Smooth muscle cell (in vitro differentiated cells): ENCODE measurements at regions not wholly inside any gene's neighbourhood (a gene's known extent, or its start where the extent isn't known, plus 50 kb on each side); places are given as distances from the start of the nearest gene placed in this dataset.
"Not testable (repeated sequence)": the region's sequence is repeated elsewhere in the genome, so short reads cannot be mapped to it uniquely, and the experiment has no call there.

ENCODE experiments used
- DNase-seq: peaks from one replicate; lab custom pipeline; 2025; ENCODE audit not compliant: unreplicated experiment; lab: John Stamatoyannopoulos, UW
- H2AFZ ChIP-seq: fragments of 200-600 bp; sonication (generic); 2 replicates; pipeline ENCODE4 v1.6.0; 2016; ENCODE audit warnings: antibody characterized with exemption, low read depth, mild to moderate bottlenecking
- H3F3A ChIP-seq: fragments of 200-600 bp; sonication (generic); 2 replicates; pipeline ENCODE4 v1.6.0; 2017; ENCODE audit warnings: antibody characterized with exemption, low read depth
- H3K27ac ChIP-seq: fragments of 200-600 bp; sonication (generic); 2 replicates; pipeline ENCODE4 v1.5.1; 2016; ENCODE audit warnings: low read depth, mild to moderate bottlenecking
- H3K27me3 ChIP-seq: fragments of 200-600 bp; sonication (generic); 2 replicates; pipeline ENCODE4 v1.6.1; 2016; ENCODE audit warnings: low read depth, mild to moderate bottlenecking
- H3K36me3 ChIP-seq: fragments of 200-600 bp; sonication (generic); 2 replicates; pipeline ENCODE4 v1.5.1; 2016; ENCODE audit warnings: low read depth
- H3K4me1 ChIP-seq: fragments of 200-600 bp; sonication (generic); 2 replicates; pipeline ENCODE4 v1.5.1; 2016; ENCODE audit warnings: low read depth
- H3K4me2 ChIP-seq: fragments of 200-600 bp; sonication (generic); 2 replicates; pipeline ENCODE4 v1.6.0; 2016; ENCODE audit warnings: mild to moderate bottlenecking
- H3K4me3 ChIP-seq: fragments of 200-600 bp; sonication (generic); 2 replicates; pipeline ENCODE4 v1.5.1; 2016; ENCODE audit warnings: mild to moderate bottlenecking
- H3K79me2 ChIP-seq: fragments of 200-600 bp; sonication (generic); 2 replicates; pipeline ENCODE4 v1.6.0; 2016; ENCODE audit warnings: low read depth, mild to moderate bottlenecking
- H3K9ac ChIP-seq: fragments of 200-600 bp; sonication (generic); 2 replicates; pipeline ENCODE4 v1.6.0; 2016; ENCODE audit warnings: low read depth
- H3K9me3 ChIP-seq: fragments of 200-600 bp; sonication (generic); replicated peaks from 2 replicates; pipeline ENCODE4 v1.5.1; 2016; ENCODE audit warnings: low read depth
- H4K20me1 ChIP-seq: fragments of 200-600 bp; sonication (generic); 2 replicates; pipeline ENCODE4 v1.6.0; 2016; ENCODE audit warnings: low read depth
- CTCF ChIP-seq: fragments of 200-600 bp; sonication (generic); IDR thresholded peaks from 2 replicates; pipeline ENCODE4 v1.5.1; 2017; ENCODE audit warnings: borderline replicate concordance, mild to moderate bottlenecking, antibody characterized with exemption; ENCODE audit not compliant: insufficient read depth, poor library complexity, severe bottlenecking
- WGBS: methylation state at CpG from one replicate; pipeline ENCODE4 v1.1.7; 2016; ENCODE audit warnings: low lambda C conversion rate; 5-methylcytosine and 5-hydroxymethylcytosine counted together

GRCh38 chr16:8127070-8127469 is 463.2 kb downstream of the TMEM114 start:
- no peaks in the 10 kb centered on the region for H3F3A ChIP-seq
- H3K4me2 ChIP-seq: no peak overlapping the region
- no peak for TF ChIP-seq CTCF
- no peaks in the 10 kb centered on the region for H3K27me3 ChIP-seq
- H3K79me2 ChIP-seq: no peaks in the 10 kb centered on the region
- H2AFZ ChIP-seq: no peak overlapping the region
- H3K4me3 ChIP-seq: no peak overlapping the region
- H3K9me3 ChIP-seq: no peaks in the 10 kb centered on the region
- no peak for DNase-seq
- no peaks in the 10 kb centered on the region for H4K20me1 ChIP-seq
- H3K27ac ChIP-seq: no peak overlapping the region
- H3K36me3 ChIP-seq: no peaks in the 10 kb centered on the region
- no peak overlapping the region for H3K9ac ChIP-seq
- no peaks in the 10 kb centered on the region for H3K4me1 ChIP-seq
- 85% methylated on average over 11 of the region's 11 CpGs for WGBS

- no peaks in the 10 kb centered on the region for H3K4me1 ChIP-seq
- no peaks in the 10 kb centered on the region for H3K79me2 ChIP-seq
- H3K36me3 ChIP-seq: no peaks in the 10 kb centered on the region
- no peak overlapping the region for H3K27ac ChIP-seq
- no peak for DNase-seq
- H3K9me3 ChIP-seq: no peaks in the 10 kb centered on the region
- TF ChIP-seq CTCF: no peak
- H2AFZ ChIP-seq: no peak overlapping the region
- H3K4me3 ChIP-seq: no peak overlapping the region
- WGBS: 96% methylated on average over 3 of the region's 3 CpGs
- no peaks in the 10 kb centered on the region for H3F3A ChIP-seq
- H3K9ac ChIP-seq: no peak overlapping the region
- H3K4me2 ChIP-seq: no peak overlapping the region
- no peaks in the 10 kb centered on the region for H4K20me1 ChIP-seq
- no peaks in the 10 kb centered on the region for H3K27me3 ChIP-seq
These were observed 464.0 kb downstream of the TMEM114 start for GRCh38 chr16:8126313-8126712.

- Histone ChIP-seq H3K27ac (no peak overlapping the region), H3F3A (no peaks in the 10 kb centered on the region), H3K9me3 (no peaks in the 10 kb centered on the region), H2AFZ (no peak overlapping the region), H3K4me2 (no peak overlapping the region), H3K79me2 (no peaks in the 10 kb centered on the region), H4K20me1 (no peaks in the 10 kb centered on the region), H3K4me1 (no peaks in the 10 kb centered on the region), H3K4me3 (no peak overlapping the region), H3K27me3 (no peaks in the 10 kb centered on the region), H3K9ac (no peak overlapping the region), H3K36me3 (no peaks in the 10 kb centered on the region)
- WGBS: 64% methylated on average over 4 of the region's 4 CpGs
- DNase-seq: no peak
- TF ChIP-seq CTCF: no peak
These were observed 470.3 kb downstream of the TMEM114 start for GRCh38 chr16:8120001-8120400.

GRCh38 chr16:8115814-8116213 is 474.5 kb downstream of the TMEM114 start:
- Histone ChIP-seq H3K9me3 (no peaks in the 10 kb centered on the region), H3K4me3 (no peak overlapping the region), H3K36me3 (no peaks in the 10 kb centered on the region), H2AFZ (no peak overlapping the region), H3K9ac (no peak overlapping the region), H4K20me1 (no peaks in the 10 kb centered on the region), H3F3A (no peaks in the 10 kb centered on the region), H3K4me2 (no peak overlapping the region), H3K27me3 (no peaks in the 10 kb centered on the region), H3K79me2 (no peaks in the 10 kb centered on the region), H3K27ac (no peak overlapping the region), H3K4me1 (no peaks in the 10 kb centered on the region)
- TF ChIP-seq CTCF: no peak
- 73% methylated on average over 2 of the region's 2 CpGs for WGBS
- DNase-seq: no peak

- not testable (repeated sequence) for H3K27me3 ChIP-seq, H3K4me2 ChIP-seq, H3K36me3 ChIP-seq, H3K27ac ChIP-seq, H3K4me1 ChIP-seq, DNase-seq, H3K9me3 ChIP-seq, H3K79me2 ChIP-seq, H4K20me1 ChIP-seq, H3F3A ChIP-seq, H2AFZ ChIP-seq, H3K9ac ChIP-seq, H3K4me3 ChIP-seq
- WGBS: 97% methylated on average over 27 of the region's 32 CpGs
These were observed 475.4 kb downstream of the TMEM114 start for GRCh38 chr16:8114941-8115340.
